Psoas muscle (tissue), 7 donors: ENCODE measurements at regions not wholly inside any gene's neighbourhood (a gene's known extent, or its start where the extent isn't known, plus 50 kb on each side); places are given as distances from the start of the nearest gene placed in this dataset.
"Not testable (repeated sequence)": the region's sequence is repeated elsewhere in the genome, so short reads cannot be mapped to it uniquely, and the experiment has no call there.

ENCODE experiments used
- ATAC-seq, 4 donors: fragments of 200-7000 bp; cut with Tn5 transposase; one replicate each; pipeline ENCODE4 v1.9.1; 2020; ENCODE audit warnings: moderate library complexity in 3 of 4, mild to moderate bottlenecking in 2 of 4
- DNase-seq, 2 donors: peaks; one replicate each; pipeline ENCODE4 v3.0.0-alpha.2; 2020
- H3K27ac ChIP-seq: fragments of 200-600 bp; one replicate; pipeline ENCODE4 v1.8.0; 2022
- H3K27me3 ChIP-seq, 3 donors: fragments of 200-600 bp in 1 of 3; one replicate each; pipeline versions ENCODE4 v1.6.1 to v1.8.0; 2013 to 2022; ENCODE audit warnings: low read length in 2 of 3, mild to moderate bottlenecking in 2 of 3, moderate library complexity in 1 of 3; ENCODE audit not compliant: insufficient read depth in 3 of 3
- H3K36me3 ChIP-seq, 2 donors: fragments of 200-600 bp in 1 of 2; one replicate each; pipeline versions ENCODE4 v1.6.1 to v1.8.0; 2013 to 2022; ENCODE audit warnings: low read depth in 1 of 2, mild to moderate bottlenecking in 1 of 2, moderate library complexity in 1 of 2; ENCODE audit not compliant: insufficient read depth in 1 of 2
- H3K4me1 ChIP-seq: fragments of 200-600 bp; one replicate; pipeline ENCODE4 v1.8.0; 2022
- H3K4me3 ChIP-seq: fragments of 200-600 bp; one replicate; pipeline ENCODE4 v1.8.0; 2022; ENCODE audit warnings: mild to moderate bottlenecking
- H3K9me3 ChIP-seq: fragments of 200-600 bp; one replicate; pipeline ENCODE4 v1.8.0; 2022
- CTCF ChIP-seq: fragments of 200-600 bp; IDR thresholded peaks from one replicate; pipeline ENCODE4 v1.8.0; 2022; ENCODE audit warnings: antibody characterized with exemption
- WGBS, 3 donors: extraction: QIAGEN DNeasy Blood & Tissue Kit; methylation state at CpG; one replicate each; pipeline versions ENCODE4 v1.1.6 to v1.1.7; 2013; 5-methylcytosine and 5-hydroxymethylcytosine counted together
- intact Hi-C, 2 donors: fragments of 100-400 bp; cut with DNase I; formaldehyde crosslinking; loops; one replicate each; pipeline versions ENCODE4 v1.11.0 to v1.14.2; 2022
- donor health status: healthy with polysubstance abuse.
- donor health status: DM: no; HTN: no; CAD: no; lungs with moderate emphysema.
- donor health status: Bipolar disorder and iron deficiency.
- donor health status: healthy.
- donor health status: DM: yes; HTN: yes; CAD: no.
- donor health status: DM: no; HTN: no; CAD: no.
- donor health status: DM: yes; HTN: yes; CAD: no.

DNA sequence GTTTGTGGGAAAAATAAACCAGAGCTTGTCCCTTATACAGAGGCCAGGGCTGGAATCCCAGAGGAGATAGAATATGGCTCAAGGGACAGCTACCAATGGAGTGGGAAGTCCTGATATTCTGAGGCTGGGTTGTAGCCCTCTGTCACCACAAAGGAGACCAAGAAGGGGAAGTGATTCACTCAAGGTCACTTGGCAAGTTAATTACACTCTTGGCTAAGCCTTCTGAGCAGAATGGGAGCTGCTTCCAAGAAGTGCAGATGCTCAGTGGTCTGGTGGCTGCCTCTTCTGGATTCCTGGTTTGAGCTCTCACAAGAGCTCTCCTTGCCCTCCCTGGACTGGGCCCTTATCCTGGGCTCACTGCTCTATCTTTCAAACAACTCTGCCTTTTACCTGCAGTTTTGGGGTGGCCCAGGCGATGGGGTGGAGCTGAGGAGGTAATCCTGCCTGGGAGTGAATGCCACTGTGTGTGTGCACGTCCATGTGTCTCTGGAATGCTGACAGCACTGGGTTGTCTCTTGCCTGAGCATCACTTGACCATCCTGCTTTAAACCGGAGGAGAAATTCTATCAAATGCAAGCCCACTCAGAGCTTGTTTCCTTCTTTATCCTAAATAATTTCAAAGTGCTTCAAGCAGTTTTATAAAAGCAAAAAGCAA is 168.2 kb downstream of the KCNS3 start:
- Histone ChIP-seq H3K27me3 (no peaks in the 10 kb centered on the region), H3K36me3 (no peaks in the 10 kb centered on the region), H3K4me1 (peaks cover 15% of the 10 kb centered on the region), H3K9me3 (no peaks in the 10 kb centered on the region), H3K27ac (peak overlapping the region; percentile 51), H3K4me3 (no peak overlapping the region)
- DNase-seq: no peak
- ATAC-seq: peak; percentile 70 to 82 (median 74)
- TF ChIP-seq CTCF: no peak
- intact Hi-C loops: loop anchor here in 1 of 2 donors (5.0 kb wide), 2 partner anchors 51 to 69 kb away; no protein-coding TSS in a partner anchor
- 36 to 61% (median 37%) methylated on average over 3 of the region's 3 CpGs for WGBS, 3 donors

DNA sequence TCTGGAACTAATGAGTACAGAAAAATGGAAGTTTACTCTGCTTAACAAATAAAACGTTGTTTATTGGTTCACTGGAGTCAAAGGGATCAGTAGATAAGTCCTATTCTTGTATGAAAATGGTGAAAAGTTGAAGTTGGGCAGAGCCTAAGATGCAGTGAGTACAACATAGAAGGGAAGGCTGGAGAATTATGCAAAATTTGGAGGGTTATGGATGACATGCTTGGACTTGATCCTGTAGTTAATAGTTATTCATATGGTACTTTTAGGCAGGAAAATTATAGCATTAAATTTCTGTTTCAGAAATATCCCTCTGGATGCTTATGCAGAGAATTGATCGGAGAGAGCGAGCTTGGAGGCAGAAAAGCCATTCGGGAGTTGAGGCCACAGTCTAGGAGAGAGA is 167.6 kb downstream of the KCNS3 start:
- Histone ChIP-seq H3K4me3 (no peak overlapping the region), H3K36me3 (no peaks in the 10 kb centered on the region), H3K27me3 (no peaks in the 10 kb centered on the region), H3K27ac (no peak overlapping the region), H3K9me3 (no peaks in the 10 kb centered on the region), H3K4me1 (peaks cover 15% of the 10 kb centered on the region)
- TF ChIP-seq CTCF: no peak
- intact Hi-C loops: loop anchor here in 1 of 2 donors (5.0 kb wide), 2 partner anchors 51 to 69 kb away; no protein-coding TSS in a partner anchor
- no peak for ATAC-seq
- 64 to 85% (median 71%) methylated on average over 4 of the region's 4 CpGs for WGBS, 3 donors
- no peak for DNase-seq

- no peak for TF ChIP-seq CTCF
- Histone ChIP-seq H3K9me3 (no peaks in the 10 kb centered on the region), H3K27ac (no peak overlapping the region), H3K4me3 (no peak overlapping the region), H3K36me3 (no peaks in the 10 kb centered on the region), H3K27me3 (no peaks in the 10 kb centered on the region), H3K4me1 (peaks cover 15% of the 10 kb centered on the region)
- no peak for ATAC-seq
- WGBS, 3 donors: 32 to 65% (median 48%) methylated on average over 1 of the region's 1 CpG
- no peak for DNase-seq
- intact Hi-C loops: loop anchor here in 1 of 2 donors (5.0 kb wide), 2 partner anchors 52 to 68 kb away; no protein-coding TSS in a partner anchor
These were observed 166.8 kb downstream of the KCNS3 start for GRCh38 chr2:18045230-18045629.

DNA sequence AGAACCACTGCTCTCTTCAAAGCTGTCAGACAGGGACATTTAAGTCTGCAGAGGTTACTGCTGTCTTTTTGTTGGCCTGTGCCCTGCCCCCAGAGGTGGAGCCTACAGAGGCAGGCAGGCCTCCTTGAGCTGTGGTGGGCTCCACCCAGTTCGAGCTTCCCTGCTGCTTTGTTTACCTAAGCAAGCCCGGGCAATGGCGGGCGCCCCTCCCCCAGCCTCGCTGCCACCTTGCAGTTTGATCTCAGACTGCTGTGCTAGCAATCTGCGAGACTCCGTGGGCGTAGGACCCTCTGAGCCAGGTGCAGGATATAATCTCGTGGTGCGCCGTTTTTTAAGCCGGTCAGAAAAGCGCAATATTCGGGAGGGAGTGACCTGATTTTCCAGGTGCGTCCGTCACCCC is 138.9 kb downstream of the KCNS3 start:
- DNase-seq, H3K4me3 ChIP-seq, intact Hi-C loops, H3K27me3 ChIP-seq, H3K27ac ChIP-seq, H3K36me3 ChIP-seq, H3K4me1 ChIP-seq, ATAC-seq, H3K9me3 ChIP-seq: not testable (repeated sequence)
- WGBS, 3 donors: 78 to 83% (median 83%) methylated on average over 13 to 16 of the region's 16 CpGs

- Histone ChIP-seq H3K36me3 (no peaks in the 10 kb centered on the region), H3K27ac (no peak overlapping the region), H3K27me3 (no peaks in the 10 kb centered on the region), H3K4me3 (no peak overlapping the region), H3K9me3 (no peaks in the 10 kb centered on the region), H3K4me1 (no peaks in the 10 kb centered on the region)
- TF ChIP-seq CTCF: no peak
- intact Hi-C loops: no loop called here
- no peak for DNase-seq
- no peak for ATAC-seq
- 58 to 73% (median 59%) methylated on average over 3 of the region's 3 CpGs for whole genome bisulfite sequencing, 3 donors
These were observed 131.4 kb downstream of the KCNS3 start for GRCh38 chr2:18009891-18010290.
